ENCODE measurements at regions not wholly inside any gene's neighbourhood (a gene's known extent, or its start where the extent isn't known, plus 50 kb on each side); places are given as distances from the start of the nearest gene placed in this dataset.

GRCh38 chr11:69878144-69878883 lies 59.1 kb upstream of the FGF3 start:
- Histone ChIP-seq H3K23ac (ENCODE audit: low read length in 2 of 2) (no peak overlapping the region), H3K14ac (ENCODE audit: low read length in 2 of 2) (no peak overlapping the region), H3K27ac (ENCODE audit: low read length, poor library complexity, severe bottlenecking) (no peak overlapping the region), H3K4me2 (ENCODE audit: low read length, poor library complexity, severe bottlenecking) (no peak overlapping the region), H4K91ac (ENCODE audit: low read length) (no peak overlapping the region), H3K9me3 (ENCODE audit: control insufficient read depth, low read length) (peaks cover 3% of the 10 kb centered on the region), H3K18ac (ENCODE audit: low read depth in 1 of 2, low read length in 2 of 2) (no peak overlapping the region), H2BK15ac (ENCODE audit: low read depth, poor library complexity, severe bottlenecking) (no peak overlapping the region), H3K4ac (ENCODE audit: low read depth in 1 of 2, low read length in 2 of 2) (no peak overlapping the region), H4K8ac (ENCODE audit: low read length) (no peak overlapping the region), H2BK120ac (ENCODE audit: low read depth, low read length) (no peak overlapping the region), H3K9ac (ENCODE audit: low read length) (no peak overlapping the region), H3K27me3 (ENCODE audit: control insufficient read depth in 1 of 2, insufficient read depth in 1 of 2, low read length in 2 of 2) (peaks cover 50 to 79% of the 10 kb centered on the region in 2 experiments), H2AK5ac (ENCODE audit: low read length, severe bottlenecking) (no peak overlapping the region), H3K79me1 (replicated peaks; ENCODE audit: low read length, poor library complexity, severe bottlenecking) (no peaks in the 10 kb centered on the region), H3K36me3 (ENCODE audit: control insufficient read depth in 1 of 2, insufficient read depth in 2 of 2, low read depth in 1 of 2, low read length in 2 of 2) (no peaks in the 10 kb centered on the region), H2BK5ac (ENCODE audit: low read depth, low read length, poor library complexity, severe bottlenecking) (no peak overlapping the region), H3K4me1 (ENCODE audit: control insufficient read depth, insufficient read depth, low read depth, low read length) (no peaks in the 10 kb centered on the region), H2AFZ (ENCODE audit: low read depth, low read length) (no peak overlapping the region), H2BK12ac (ENCODE audit: low read length in 2 of 2) (no peak overlapping the region), H3K4me3 (ENCODE audit: insufficient read depth in 1 of 2, low read depth in 1 of 2, low read length in 2 of 2) (no peak overlapping the region)
- WGBS, result 85% methylated on average over 11 of the region's 12 CpGs
- no peak for DNase-seq

GRCh38 chr11:69878927-69879728 lies 59.9 kb upstream of the FGF3 start:
- Histone ChIP-seq H3K4me3 (ENCODE audit: insufficient read depth in 1 of 2, low read depth in 1 of 2, low read length in 2 of 2) (no peak overlapping the region), H3K79me1 (replicated peaks; ENCODE audit: low read length, poor library complexity, severe bottlenecking) (no peaks in the 10 kb centered on the region), H2BK12ac (ENCODE audit: low read length in 2 of 2) (no peak overlapping the region), H3K4ac (ENCODE audit: low read depth in 1 of 2, low read length in 2 of 2) (no peak overlapping the region), H3K27ac (ENCODE audit: low read length, poor library complexity, severe bottlenecking) (no peak overlapping the region), H3K18ac (ENCODE audit: low read depth in 1 of 2, low read length in 2 of 2) (no peak overlapping the region), H2BK15ac (ENCODE audit: low read depth, poor library complexity, severe bottlenecking) (no peak overlapping the region), H3K4me1 (ENCODE audit: control insufficient read depth, insufficient read depth, low read depth, low read length) (no peaks in the 10 kb centered on the region), H3K14ac (ENCODE audit: low read length in 2 of 2) (no peak overlapping the region), H3K27me3 (ENCODE audit: control insufficient read depth in 1 of 2, insufficient read depth in 1 of 2, low read length in 2 of 2) (peaks cover 50 to 79% of the 10 kb centered on the region in 2 experiments), H3K4me2 (ENCODE audit: low read length, poor library complexity, severe bottlenecking) (no peak overlapping the region), H2BK5ac (ENCODE audit: low read depth, low read length, poor library complexity, severe bottlenecking) (no peak overlapping the region), H2AK5ac (ENCODE audit: low read length, severe bottlenecking) (no peak overlapping the region), H3K23ac (ENCODE audit: low read length in 2 of 2) (no peak overlapping the region), H4K8ac (ENCODE audit: low read length) (no peak overlapping the region), H3K36me3 (ENCODE audit: control insufficient read depth in 1 of 2, insufficient read depth in 2 of 2, low read depth in 1 of 2, low read length in 2 of 2) (no peaks in the 10 kb centered on the region), H3K9me3 (ENCODE audit: control insufficient read depth, low read length) (peaks cover 3% of the 10 kb centered on the region), H2AFZ (ENCODE audit: low read depth, low read length) (no peak overlapping the region), H2BK120ac (ENCODE audit: low read depth, low read length) (no peak overlapping the region), H3K9ac (ENCODE audit: low read length) (no peak overlapping the region), H4K91ac (ENCODE audit: low read length) (no peak overlapping the region)
- DNase-seq, result no peak
- 63% methylated on average over 10 of the region's 11 CpGs for WGBS

- 30% methylated on average over 5 of the region's 5 CpGs for WGBS
Measured at GRCh38 chr11:69879729-69880005, 60.5 kb upstream of the FGF3 start.

GRCh38 chr11:69880041-69880825 lies 61.0 kb upstream of the FGF3 start:
- 82% methylated on average over 18 of the region's 18 CpGs for WGBS

More at GRCh38 chr11:69879729-69880005, 60.5 kb upstream of the FGF3 start:
- Histone ChIP-seq H3K27me3 (ENCODE audit: control insufficient read depth in 1 of 2, insufficient read depth in 1 of 2, low read length in 2 of 2) (peaks cover 49 to 79% of the 10 kb centered on the region in 2 experiments), H3K79me1 (replicated peaks; ENCODE audit: low read length, poor library complexity, severe bottlenecking) (no peaks in the 10 kb centered on the region), H2BK5ac (ENCODE audit: low read depth, low read length, poor library complexity, severe bottlenecking) (no peak overlapping the region), H3K9me3 (ENCODE audit: control insufficient read depth, low read length) (peaks cover 3% of the 10 kb centered on the region), H3K9ac (ENCODE audit: low read length) (no peak overlapping the region), H3K18ac (ENCODE audit: low read depth in 1 of 2, low read length in 2 of 2) (no peak overlapping the region), H3K4ac (ENCODE audit: low read depth in 1 of 2, low read length in 2 of 2) (no peak overlapping the region), H2BK12ac (ENCODE audit: low read length in 2 of 2) (no peak overlapping the region), H3K23ac (ENCODE audit: low read length in 2 of 2) (no peak overlapping the region), H3K14ac (ENCODE audit: low read length in 2 of 2) (no peak overlapping the region), H3K4me1 (ENCODE audit: control insufficient read depth, insufficient read depth, low read depth, low read length) (no peaks in the 10 kb centered on the region), H3K4me3 (ENCODE audit: insufficient read depth in 1 of 2, low read depth in 1 of 2, low read length in 2 of 2) (no peak overlapping the region), H2AK5ac (ENCODE audit: low read length, severe bottlenecking) (no peak overlapping the region), H2AFZ (ENCODE audit: low read depth, low read length) (no peak overlapping the region), H3K36me3 (ENCODE audit: control insufficient read depth in 1 of 2, insufficient read depth in 2 of 2, low read depth in 1 of 2, low read length in 2 of 2) (no peaks in the 10 kb centered on the region), H4K91ac (ENCODE audit: low read length) (no peak overlapping the region), H3K27ac (ENCODE audit: low read length, poor library complexity, severe bottlenecking) (no peak overlapping the region), H4K8ac (ENCODE audit: low read length) (no peak overlapping the region), H3K4me2 (ENCODE audit: low read length, poor library complexity, severe bottlenecking) (no peak overlapping the region), H2BK120ac (ENCODE audit: low read depth, low read length) (no peak overlapping the region), H2BK15ac (ENCODE audit: low read depth, poor library complexity, severe bottlenecking) (no peak overlapping the region)
- no peak for DNase-seq

More at GRCh38 chr11:69880041-69880825, 61.0 kb upstream of the FGF3 start:
- H4K91ac ChIP-seq (ENCODE audit: low read length), result no peak overlapping the region
- H2BK5ac ChIP-seq (ENCODE audit: low read depth, low read length, poor library complexity, severe bottlenecking), result peak overlapping the region; percentile 8
- peaks cover 47 to 79% of the 10 kb centered on the region in 2 experiments for H3K27me3 ChIP-seq (ENCODE audit: control insufficient read depth in 1 of 2, insufficient read depth in 1 of 2, low read length in 2 of 2)
- H3K4me3 ChIP-seq (ENCODE audit: insufficient read depth in 1 of 2, low read depth in 1 of 2, low read length in 2 of 2), result no peak overlapping the region
- DNase-seq, result no peak
- no peak overlapping the region for H3K27ac ChIP-seq (ENCODE audit: low read length, poor library complexity, severe bottlenecking)
- no peak overlapping the region for H2BK15ac ChIP-seq (ENCODE audit: low read depth, poor library complexity, severe bottlenecking)
- H2AK5ac ChIP-seq (ENCODE audit: low read length, severe bottlenecking), result no peak overlapping the region
- no peaks in the 10 kb centered on the region for H3K4me1 ChIP-seq (ENCODE audit: control insufficient read depth, insufficient read depth, low read depth, low read length)
- no peak overlapping the region for H3K9ac ChIP-seq (ENCODE audit: low read length)
- no peak overlapping the region for H2BK12ac ChIP-seq (ENCODE audit: low read length in 2 of 2)
- no peak overlapping the region for H3K23ac ChIP-seq (ENCODE audit: low read length in 2 of 2)
- H3K79me1 ChIP-seq (replicated peaks; ENCODE audit: low read length, poor library complexity, severe bottlenecking), result no peaks in the 10 kb centered on the region
- no peaks in the 10 kb centered on the region for H3K36me3 ChIP-seq (ENCODE audit: control insufficient read depth in 1 of 2, insufficient read depth in 2 of 2, low read depth in 1 of 2, low read length in 2 of 2)
- H2BK120ac ChIP-seq (ENCODE audit: low read depth, low read length), result no peak overlapping the region
- H2AFZ ChIP-seq (ENCODE audit: low read depth, low read length), result no peak overlapping the region
- H3K9me3 ChIP-seq (ENCODE audit: control insufficient read depth, low read length), result peaks cover 3% of the 10 kb centered on the region
- H3K4ac ChIP-seq (ENCODE audit: low read depth in 1 of 2, low read length in 2 of 2), result no peak overlapping the region
- no peak overlapping the region for H3K14ac ChIP-seq (ENCODE audit: low read length in 2 of 2)
- no peak overlapping the region for H3K18ac ChIP-seq (ENCODE audit: low read depth in 1 of 2, low read length in 2 of 2)
- no peak overlapping the region for H3K4me2 ChIP-seq (ENCODE audit: low read length, poor library complexity, severe bottlenecking)
- no peak overlapping the region for H4K8ac ChIP-seq (ENCODE audit: low read length)
